Activated CD8-positive, alpha-beta memory T cell treated with anti-CD3 and anti-CD28 coated beads, Interleukin-2, amount 10 ng/mL, durations not matched to agents 7 days and 5 days (primary cell): ENCODE measurements at regions not wholly inside any gene's neighbourhood (a gene's known extent, or its start where the extent isn't known, plus 50 kb on each side); places are given as distances from the start of the nearest gene placed in this dataset.

Source experiments
- ATAC-seq: fragments of 150-1000 bp; cut with Tn5 transposase; one replicate; pipeline ENCODE4 v1.10.0; 2021; ENCODE audit warnings: moderate library complexity
- CTCF ChIA-PET: fragments of 350-600 bp; sonication (Branson Sonifier 250); formaldehyde crosslinking; loops from one replicate; lab custom pipeline; 2021; ENCODE audit warnings: antibody characterized with exemption; lab: Charles Lee
- DNase-seq: peaks from one replicate; pipeline ENCODE4 v3.0.0-alpha.2; 2020
- H3K27ac Mint-ChIP-seq: one replicate; pipeline ENCODE4 v1.8.0; 2021; ENCODE audit warnings: mild to moderate bottlenecking, mixed read lengths
- H3K27me3 Mint-ChIP-seq: one replicate; pipeline ENCODE4 v1.8.0; 2021; ENCODE audit warnings: mixed read lengths
- H3K36me3 Mint-ChIP-seq: one replicate; pipeline ENCODE4 v1.8.0; 2021; ENCODE audit warnings: mild to moderate bottlenecking, mixed read lengths
- H3K4me1 Mint-ChIP-seq: one replicate; pipeline ENCODE4 v1.8.0; 2021; ENCODE audit warnings: mixed read lengths
- H3K4me3 Mint-ChIP-seq: one replicate; pipeline ENCODE4 v1.8.0; 2021; ENCODE audit warnings: mild to moderate bottlenecking, moderate library complexity, mixed read lengths
- H3K9me3 Mint-ChIP-seq: one replicate; pipeline ENCODE4 v1.8.0; 2022; ENCODE audit warnings: low read depth, mixed read lengths

- Mint-ChIP-seq H3K36me3 (no peaks in the 10 kb centered on the region), H3K4me1 (no peaks in the 10 kb centered on the region), H3K9me3 (no peaks in the 10 kb centered on the region), H3K27ac (no peak overlapping the region), H3K27me3 (no peaks in the 10 kb centered on the region), H3K4me3 (no peak overlapping the region)
- no peak for DNase-seq
- ATAC-seq = no peak
- CTCF ChIA-PET = no interaction called here
These were observed 141.1 kb upstream of the NAV3 start for GRCh38 chr12:77689510-77690086.

- no peak overlapping the region for H3K4me3 Mint-ChIP-seq
- H3K27ac Mint-ChIP-seq = no peak overlapping the region
- CTCF ChIA-PET = no interaction called here
- no peak for DNase-seq
- no peaks in the 10 kb centered on the region for H3K4me1 Mint-ChIP-seq
- H3K27me3 Mint-ChIP-seq = no peaks in the 10 kb centered on the region
- ATAC-seq = no peak
- no peaks in the 10 kb centered on the region for H3K9me3 Mint-ChIP-seq
- H3K36me3 Mint-ChIP-seq = no peaks in the 10 kb centered on the region
These were observed 143.4 kb upstream of the NAV3 start for GRCh38 chr12:77687321-77687720.

- Mint-ChIP-seq H3K27me3 (no peaks in the 10 kb centered on the region), H3K4me3 (no peak overlapping the region), H3K4me1 (no peaks in the 10 kb centered on the region), H3K27ac (no peak overlapping the region), H3K9me3 (no peaks in the 10 kb centered on the region), H3K36me3 (no peaks in the 10 kb centered on the region)
- CTCF ChIA-PET = no interaction called here
- ATAC-seq (no peak), DNase-seq (no peak)
These were observed 143.9 kb upstream of the NAV3 start for GRCh38 chr12:77686760-77687159.

- DNase-seq = no peak
- H3K27me3 Mint-ChIP-seq = no peaks in the 10 kb centered on the region
These were observed 144.8 kb upstream of the NAV3 start for GRCh38 chr12:77685901-77686300.

GRCh38 chr12:77685112-77685511, 145.6 kb upstream of the NAV3 start:
- CTCF ChIA-PET = no interaction called here
- no peaks in the 10 kb centered on the region for H3K4me1 Mint-ChIP-seq
- no peak for DNase-seq

More at GRCh38 chr12:77685901-77686300, 144.8 kb upstream of the NAV3 start:
- Mint-ChIP-seq H3K4me1 (no peaks in the 10 kb centered on the region), H3K4me3 (no peak overlapping the region), H3K9me3 (no peaks in the 10 kb centered on the region), H3K36me3 (no peaks in the 10 kb centered on the region), H3K27ac (no peak overlapping the region)
- CTCF ChIA-PET = no interaction called here
- no peak for ATAC-seq

GRCh38 chr12:77682488-77682887, 148.2 kb upstream of the NAV3 start:
- Mint-ChIP-seq H3K4me1 (no peaks in the 10 kb centered on the region), H3K4me3 (no peak overlapping the region), H3K36me3 (no peaks in the 10 kb centered on the region), H3K27me3 (no peaks in the 10 kb centered on the region), H3K27ac (no peak overlapping the region), H3K9me3 (peaks cover 3% of the 10 kb centered on the region)
- no peak for DNase-seq
- CTCF ChIA-PET = no interaction called here
- ATAC-seq = no peak

More at GRCh38 chr12:77685112-77685511, 145.6 kb upstream of the NAV3 start:
- ATAC-seq = no peak
- no peak overlapping the region for H3K27ac Mint-ChIP-seq
- no peaks in the 10 kb centered on the region for H3K36me3 Mint-ChIP-seq
- H3K27me3 Mint-ChIP-seq = no peaks in the 10 kb centered on the region
- no peak overlapping the region for H3K4me3 Mint-ChIP-seq
- H3K9me3 Mint-ChIP-seq = peaks cover 3% of the 10 kb centered on the region

- Mint-ChIP-seq H3K4me3 (no peak overlapping the region), H3K4me1 (no peaks in the 10 kb centered on the region), H3K27ac (no peak overlapping the region), H3K36me3 (no peaks in the 10 kb centered on the region), H3K9me3 (peaks cover 3% of the 10 kb centered on the region), H3K27me3 (no peaks in the 10 kb centered on the region)
- CTCF ChIA-PET = no interaction called here
- ATAC-seq (no peak), DNase-seq (no peak)
These were observed 149.0 kb upstream of the NAV3 start for GRCh38 chr12:77681726-77682125.

- H3K27ac Mint-ChIP-seq = no peak overlapping the region
- H3K36me3 Mint-ChIP-seq = no peaks in the 10 kb centered on the region
- H3K4me1 Mint-ChIP-seq = no peaks in the 10 kb centered on the region
- CTCF ChIA-PET = no interaction called here
- DNase-seq (no peak), ATAC-seq (no peak)
- H3K4me3 Mint-ChIP-seq = no peak overlapping the region
- H3K27me3 Mint-ChIP-seq = no peaks in the 10 kb centered on the region
- peaks cover 3% of the 10 kb centered on the region for H3K9me3 Mint-ChIP-seq
These were observed 151.0 kb upstream of the NAV3 start for GRCh38 chr12:77679686-77680085.

- CTCF ChIA-PET = no interaction called here
These were observed 152.1 kb upstream of the NAV3 start for GRCh38 chr12:77678621-77679020.

GRCh38 chr12:77667101-77667500, 163.6 kb upstream of the NAV3 start:
- H3K9me3 Mint-ChIP-seq = peaks cover 5% of the 10 kb centered on the region
- DNase-seq = no peak
- no peaks in the 10 kb centered on the region for H3K4me1 Mint-ChIP-seq
- H3K36me3 Mint-ChIP-seq = no peaks in the 10 kb centered on the region
- H3K27me3 Mint-ChIP-seq = no peaks in the 10 kb centered on the region
- CTCF ChIA-PET = no interaction called here
- no peak overlapping the region for H3K4me3 Mint-ChIP-seq
- no peak for ATAC-seq
- no peak overlapping the region for H3K27ac Mint-ChIP-seq

More at GRCh38 chr12:77678621-77679020, 152.1 kb upstream of the NAV3 start:
- DNase-seq (no peak), ATAC-seq (no peak)
- Mint-ChIP-seq H3K36me3 (no peaks in the 10 kb centered on the region), H3K4me3 (no peak overlapping the region), H3K27me3 (no peaks in the 10 kb centered on the region), H3K4me1 (no peaks in the 10 kb centered on the region), H3K27ac (no peak overlapping the region), H3K9me3 (peaks cover 3% of the 10 kb centered on the region)

- no peaks in the 10 kb centered on the region for H3K36me3 Mint-ChIP-seq
- H3K27ac Mint-ChIP-seq = no peak overlapping the region
- H3K4me1 Mint-ChIP-seq = no peaks in the 10 kb centered on the region
- DNase-seq (no peak), ATAC-seq (no peak)
- H3K4me3 Mint-ChIP-seq = no peak overlapping the region
- CTCF ChIA-PET = no interaction called here
- no peaks in the 10 kb centered on the region for H3K27me3 Mint-ChIP-seq
- H3K9me3 Mint-ChIP-seq = peaks cover 3% of the 10 kb centered on the region
These were observed 182.0 kb upstream of the NAV3 start for GRCh38 chr12:77648716-77649115.

- CTCF ChIA-PET = no interaction called here
- H3K4me1 Mint-ChIP-seq = no peaks in the 10 kb centered on the region
- no peaks in the 10 kb centered on the region for H3K36me3 Mint-ChIP-seq
- H3K9me3 Mint-ChIP-seq = peaks cover 3% of the 10 kb centered on the region
- DNase-seq (no peak), ATAC-seq (no peak)
- no peak overlapping the region for H3K4me3 Mint-ChIP-seq
- no peak overlapping the region for H3K27ac Mint-ChIP-seq
- no peaks in the 10 kb centered on the region for H3K27me3 Mint-ChIP-seq
These were observed 184.6 kb upstream of the NAV3 start for GRCh38 chr12:77645966-77646598.

- H3K27me3 Mint-ChIP-seq = no peaks in the 10 kb centered on the region
- no peak overlapping the region for H3K4me3 Mint-ChIP-seq
- H3K9me3 Mint-ChIP-seq = peaks cover 3% of the 10 kb centered on the region
- DNase-seq (no peak), ATAC-seq (no peak)
- H3K27ac Mint-ChIP-seq = no peak overlapping the region
- H3K36me3 Mint-ChIP-seq = no peaks in the 10 kb centered on the region
- CTCF ChIA-PET = no interaction called here
- no peaks in the 10 kb centered on the region for H3K4me1 Mint-ChIP-seq
These were observed 185.6 kb upstream of the NAV3 start for GRCh38 chr12:77644915-77645605.

- CTCF ChIA-PET = no interaction called here
- ATAC-seq (no peak), DNase-seq (no peak)
- H3K27me3 Mint-ChIP-seq = no peaks in the 10 kb centered on the region
- no peaks in the 10 kb centered on the region for H3K4me1 Mint-ChIP-seq
- no peaks in the 10 kb centered on the region for H3K36me3 Mint-ChIP-seq
- H3K27ac Mint-ChIP-seq = no peak overlapping the region
- peaks cover 4% of the 10 kb centered on the region for H3K9me3 Mint-ChIP-seq
- H3K4me3 Mint-ChIP-seq = no peak overlapping the region
These were observed 188.4 kb upstream of the NAV3 start for GRCh38 chr12:77642246-77642645.
